HL-60 (cell line): ENCODE measurements at regions not wholly inside any gene's neighbourhood (a gene's known extent, or its start where the extent isn't known, plus 50 kb on each side); places are given as distances from the start of the nearest gene placed in this dataset.
"Not testable (repeated sequence)": the region's sequence is repeated elsewhere in the genome, so short reads cannot be mapped to it uniquely, and the experiment has no call there.

Experiments
- DNase-seq, 2 experiments: peaks; one replicate each; pipeline ENCODE4 v3.0.0-alpha.2; 2010 to 2020; ENCODE audit warnings: low read depth in 1 of 2, low spot score in 1 of 2
- H3K27ac ChIP-seq: fragments of 250-450 bp; sonication (Bioruptor Pico); replicated peaks from 2 replicates; pipeline ENCODE4 v1.5.1; 2020; ENCODE audit warnings: mild to moderate bottlenecking, moderate library complexity
- H3K27me3 ChIP-seq: fragments of 250-450 bp; sonication (Bioruptor Pico); 2 replicates; pipeline ENCODE4 v1.5.1; 2021; ENCODE audit warnings: mild to moderate bottlenecking, moderate library complexity; ENCODE audit not compliant: insufficient read depth, poor library complexity, severe bottlenecking
- H3K4me3 ChIP-seq: replicated peaks from 2 replicates; pipeline ENCODE4 v1.5.1; 2011; ENCODE audit warnings: mild to moderate bottlenecking, control low read depth, low read length; ENCODE audit not compliant: insufficient read depth
- GABPA ChIP-seq: IDR thresholded peaks from 2 replicates; pipeline ENCODE4 v1.6.1; 2012; ENCODE audit warnings: low read depth
- POLR2AphosphoS5 ChIP-seq: IDR thresholded peaks from 2 replicates; pipeline ENCODE4 v1.6.1; 2012; ENCODE audit warnings: low read depth
- SPI1 ChIP-seq: IDR thresholded peaks from 2 replicates; pipeline ENCODE4 v1.6.1; 2012; ENCODE audit warnings: low read depth, mild to moderate bottlenecking, borderline replicate concordance
- TF ChIP-seq, protein P1 (sequence below): IDR thresholded peaks from 2 replicates; pipeline ENCODE4 v1.6.1; 2012; ENCODE audit warnings: low read depth; ENCODE audit not compliant: insufficient replicate concordance
- TF ChIP-seq, protein P2 (sequence below): IDR thresholded peaks from one replicate; pipeline ENCODE4 v1.5.1; 2011; ENCODE audit warnings: low read length, control low read depth, inconsistent platforms; ENCODE audit not compliant: insufficient read depth

DNA sequence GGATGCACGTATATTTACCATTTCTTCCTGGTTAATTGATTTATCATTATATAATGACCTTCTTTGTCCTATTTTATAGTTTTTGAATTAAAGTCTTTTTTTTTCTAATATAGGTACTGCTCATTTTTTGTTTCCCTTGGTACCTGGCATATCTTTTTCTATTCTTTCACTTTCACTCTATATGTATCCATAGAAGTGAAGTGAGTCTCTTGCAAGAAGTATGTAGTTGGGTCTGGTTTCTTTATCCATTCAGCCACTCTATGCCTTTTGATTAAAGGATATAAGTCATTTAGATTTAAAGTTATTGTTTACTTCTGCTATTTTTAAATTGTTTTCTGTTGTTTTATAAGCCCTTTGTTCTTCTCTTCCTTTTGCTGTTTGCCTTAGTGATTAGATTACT lies 194.3 kb upstream of the SLITRK6 start:
- Histone ChIP-seq H3K27ac (no peak overlapping the region), H3K4me3 (no peak overlapping the region), H3K27me3 (no peaks in the 10 kb centered on the region)
- TF ChIP-seq SPI1 (no peak), POLR2AphosphoS5 (no peak), GABPA (no peak)
- TF ChIP-seq, protein P1, sequence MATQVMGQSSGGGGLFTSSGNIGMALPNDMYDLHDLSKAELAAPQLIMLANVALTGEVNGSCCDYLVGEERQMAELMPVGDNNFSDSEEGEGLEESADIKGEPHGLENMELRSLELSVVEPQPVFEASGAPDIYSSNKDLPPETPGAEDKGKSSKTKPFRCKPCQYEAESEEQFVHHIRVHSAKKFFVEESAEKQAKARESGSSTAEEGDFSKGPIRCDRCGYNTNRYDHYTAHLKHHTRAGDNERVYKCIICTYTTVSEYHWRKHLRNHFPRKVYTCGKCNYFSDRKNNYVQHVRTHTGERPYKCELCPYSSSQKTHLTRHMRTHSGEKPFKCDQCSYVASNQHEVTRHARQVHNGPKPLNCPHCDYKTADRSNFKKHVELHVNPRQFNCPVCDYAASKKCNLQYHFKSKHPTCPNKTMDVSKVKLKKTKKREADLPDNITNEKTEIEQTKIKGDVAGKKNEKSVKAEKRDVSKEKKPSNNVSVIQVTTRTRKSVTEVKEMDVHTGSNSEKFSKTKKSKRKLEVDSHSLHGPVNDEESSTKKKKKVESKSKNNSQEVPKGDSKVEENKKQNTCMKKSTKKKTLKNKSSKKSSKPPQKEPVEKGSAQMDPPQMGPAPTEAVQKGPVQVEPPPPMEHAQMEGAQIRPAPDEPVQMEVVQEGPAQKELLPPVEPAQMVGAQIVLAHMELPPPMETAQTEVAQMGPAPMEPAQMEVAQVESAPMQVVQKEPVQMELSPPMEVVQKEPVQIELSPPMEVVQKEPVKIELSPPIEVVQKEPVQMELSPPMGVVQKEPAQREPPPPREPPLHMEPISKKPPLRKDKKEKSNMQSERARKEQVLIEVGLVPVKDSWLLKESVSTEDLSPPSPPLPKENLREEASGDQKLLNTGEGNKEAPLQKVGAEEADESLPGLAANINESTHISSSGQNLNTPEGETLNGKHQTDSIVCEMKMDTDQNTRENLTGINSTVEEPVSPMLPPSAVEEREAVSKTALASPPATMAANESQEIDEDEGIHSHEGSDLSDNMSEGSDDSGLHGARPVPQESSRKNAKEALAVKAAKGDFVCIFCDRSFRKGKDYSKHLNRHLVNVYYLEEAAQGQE, result no peak
- TF ChIP-seq, protein P2, sequence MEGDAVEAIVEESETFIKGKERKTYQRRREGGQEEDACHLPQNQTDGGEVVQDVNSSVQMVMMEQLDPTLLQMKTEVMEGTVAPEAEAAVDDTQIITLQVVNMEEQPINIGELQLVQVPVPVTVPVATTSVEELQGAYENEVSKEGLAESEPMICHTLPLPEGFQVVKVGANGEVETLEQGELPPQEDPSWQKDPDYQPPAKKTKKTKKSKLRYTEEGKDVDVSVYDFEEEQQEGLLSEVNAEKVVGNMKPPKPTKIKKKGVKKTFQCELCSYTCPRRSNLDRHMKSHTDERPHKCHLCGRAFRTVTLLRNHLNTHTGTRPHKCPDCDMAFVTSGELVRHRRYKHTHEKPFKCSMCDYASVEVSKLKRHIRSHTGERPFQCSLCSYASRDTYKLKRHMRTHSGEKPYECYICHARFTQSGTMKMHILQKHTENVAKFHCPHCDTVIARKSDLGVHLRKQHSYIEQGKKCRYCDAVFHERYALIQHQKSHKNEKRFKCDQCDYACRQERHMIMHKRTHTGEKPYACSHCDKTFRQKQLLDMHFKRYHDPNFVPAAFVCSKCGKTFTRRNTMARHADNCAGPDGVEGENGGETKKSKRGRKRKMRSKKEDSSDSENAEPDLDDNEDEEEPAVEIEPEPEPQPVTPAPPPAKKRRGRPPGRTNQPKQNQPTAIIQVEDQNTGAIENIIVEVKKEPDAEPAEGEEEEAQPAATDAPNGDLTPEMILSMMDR, result no peak
- DNase-seq, result no peak

DNA sequence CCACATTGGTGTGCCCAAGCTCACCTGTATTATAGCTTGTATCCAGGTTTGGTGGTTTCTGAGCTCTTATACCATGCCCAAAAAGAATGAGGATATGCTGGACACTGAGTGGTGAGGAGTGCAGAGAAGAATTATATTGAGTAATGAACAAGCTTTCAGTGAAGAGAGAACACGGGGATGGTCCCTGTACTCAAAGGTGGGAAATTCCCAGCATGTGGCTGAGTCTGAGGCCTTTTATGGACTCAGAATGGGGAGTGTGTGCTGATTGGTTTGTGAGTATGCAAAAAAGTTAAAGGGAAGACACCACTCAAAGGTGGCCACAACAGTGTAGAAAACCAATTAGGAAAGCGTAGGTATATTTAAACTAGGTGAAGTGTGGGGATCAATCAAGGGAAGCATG lies 191.2 kb upstream of the SLITRK6 start:
- Histone ChIP-seq H3K27me3 (no peaks in the 10 kb centered on the region), H3K27ac (no peak overlapping the region), H3K4me3 (no peak overlapping the region)
- TF ChIP-seq, protein P2, result no peak
- TF ChIP-seq POLR2AphosphoS5 (no peak), GABPA (no peak), SPI1 (no peak)
- TF ChIP-seq, protein P1, result no peak
- DNase-seq, result no peak

DNA sequence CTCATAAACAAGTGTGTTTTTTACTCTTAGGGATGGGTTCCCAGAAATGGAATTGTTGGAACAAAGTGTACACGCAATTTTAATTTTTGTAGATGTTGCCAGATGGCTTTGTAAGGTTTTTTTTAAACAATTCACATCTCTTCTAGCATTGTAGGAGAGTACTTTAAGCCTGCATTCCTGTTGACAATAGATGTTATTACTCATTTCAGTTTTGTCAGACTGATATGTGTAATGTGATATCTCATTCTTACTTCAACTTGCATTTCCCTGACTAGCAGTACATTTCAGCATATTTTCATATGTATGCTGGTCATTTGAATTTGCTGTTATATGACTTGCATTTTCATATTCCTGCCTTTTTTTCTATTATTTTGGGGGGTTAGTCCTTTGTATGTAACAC lies 186.6 kb upstream of the SLITRK6 start:
- no peak for TF ChIP-seq GABPA
- TF ChIP-seq, protein P2, result no peak
- Histone ChIP-seq H3K27me3 (no peaks in the 10 kb centered on the region), H3K4me3 (no peak overlapping the region), H3K27ac (no peak overlapping the region)
- no peak for DNase-seq

GRCh38 chr13:85982102-85982501 lies 182.9 kb upstream of the SLITRK6 start:
- DNase-seq, result no peak
- Histone ChIP-seq H3K4me3 (no peak overlapping the region), H3K27ac (no peak overlapping the region), H3K27me3 (no peaks in the 10 kb centered on the region)
- no peak for TF ChIP-seq POLR2AphosphoS5
- TF ChIP-seq, protein P2, result no peak

DNA sequence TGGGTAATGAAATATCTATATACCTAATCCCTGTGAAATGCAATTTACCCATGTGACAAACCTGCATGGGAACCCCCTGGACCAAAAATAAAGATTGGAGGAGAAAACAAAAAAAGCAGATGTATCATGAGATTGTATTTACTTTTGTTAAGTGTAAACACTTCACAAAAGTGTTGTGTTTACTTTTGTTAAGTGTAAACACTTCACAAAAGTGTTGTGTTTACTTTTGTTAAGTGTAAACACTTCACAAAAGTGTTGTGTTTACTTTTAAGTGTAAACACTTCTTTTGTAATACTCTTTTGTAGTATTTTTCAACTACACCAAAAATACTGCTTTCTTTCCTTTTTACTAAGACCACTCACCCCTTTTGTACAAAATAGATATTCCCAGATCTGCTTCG lies 181.2 kb upstream of the SLITRK6 start:
- not testable (repeated sequence) for DNase-seq, H3K27me3 ChIP-seq, H3K27ac ChIP-seq, H3K4me3 ChIP-seq
